Hematopoietic multipotent progenitor cell treated with erythropoietin and hydrocortisone succinate and interleukin-3 and kit ligand, for 15 days (in vitro differentiated cells): ENCODE measurements at regions not wholly inside any gene's neighbourhood (a gene's known extent, or its start where the extent isn't known, plus 50 kb on each side); places are given as distances from the start of the nearest gene placed in this dataset.
"Not testable (repeated sequence)": the region's sequence is repeated elsewhere in the genome, so short reads cannot be mapped to it uniquely, and the experiment has no call there.

Experiments
- DNase-seq: peaks from one replicate; pipeline ENCODE4 v3.0.0-alpha.2; 2015; ENCODE audit warnings: low spot score

GRCh38 chr2:216934623-216935022 is 74.8 kb upstream of the TNP1 start:
- DNase-seq, result no peak

DNA sequence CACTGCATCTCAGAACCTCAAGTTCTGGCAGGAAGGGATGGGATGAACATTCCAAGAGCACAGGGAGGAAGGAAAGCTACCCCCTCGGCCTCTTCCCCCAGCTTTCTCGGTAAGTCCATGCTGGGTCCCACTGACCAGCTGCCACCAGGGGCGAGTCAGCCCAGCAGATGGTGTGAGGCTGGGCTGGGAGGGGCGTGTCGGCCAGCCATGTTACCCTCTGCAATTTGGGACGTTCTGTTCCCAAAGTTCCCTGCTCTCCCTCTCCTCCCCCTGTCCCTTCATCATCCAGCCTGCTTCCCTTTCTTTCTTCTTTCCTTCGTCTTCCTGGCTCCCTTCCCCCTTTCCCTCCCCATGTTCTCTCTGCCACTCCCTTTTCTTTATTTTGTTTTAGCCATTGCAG is 74.3 kb upstream of the TNP1 start:
- no peak for DNase-seq

- DNase-seq, result no peak
These were observed 73.1 kb upstream of the TNP1 start for GRCh38 chr2:216932863-216933548.

DNA sequence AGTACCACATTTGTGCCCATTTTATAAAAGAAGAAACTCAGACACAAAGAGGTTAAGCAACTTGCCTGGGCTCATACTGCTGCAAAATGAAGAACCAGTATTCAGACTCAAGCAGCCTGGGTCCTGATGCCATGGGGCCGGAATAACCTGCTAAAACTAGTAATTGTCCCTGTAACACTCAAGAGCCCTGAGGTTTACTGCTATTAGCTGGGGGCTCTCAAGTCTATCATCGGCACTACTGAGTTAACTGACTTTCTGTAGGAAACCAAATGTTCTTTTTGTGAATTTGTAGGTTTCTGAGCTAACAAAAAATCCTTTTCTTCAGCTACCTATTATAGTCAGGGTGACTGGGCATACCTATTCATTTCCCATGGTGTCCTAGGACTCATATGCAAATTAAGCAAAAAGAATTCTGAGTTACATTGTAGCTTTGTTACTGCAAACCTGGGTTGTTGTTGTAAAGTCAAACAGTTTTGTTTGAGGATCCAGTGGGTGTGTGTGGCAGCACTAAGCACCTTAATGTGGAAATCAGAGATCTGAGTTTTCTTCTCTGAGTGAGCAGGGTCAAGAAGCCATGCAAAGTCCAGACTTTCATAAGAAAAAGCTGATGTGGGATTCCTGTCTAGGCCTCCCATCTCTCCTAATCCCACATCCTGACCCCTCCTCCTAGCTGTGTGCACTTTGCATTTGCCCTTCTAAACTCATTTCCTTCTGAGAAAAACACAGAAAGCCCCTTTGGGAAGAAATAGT is 72.4 kb upstream of the TNP1 start:
- no peak for DNase-seq

DNA sequence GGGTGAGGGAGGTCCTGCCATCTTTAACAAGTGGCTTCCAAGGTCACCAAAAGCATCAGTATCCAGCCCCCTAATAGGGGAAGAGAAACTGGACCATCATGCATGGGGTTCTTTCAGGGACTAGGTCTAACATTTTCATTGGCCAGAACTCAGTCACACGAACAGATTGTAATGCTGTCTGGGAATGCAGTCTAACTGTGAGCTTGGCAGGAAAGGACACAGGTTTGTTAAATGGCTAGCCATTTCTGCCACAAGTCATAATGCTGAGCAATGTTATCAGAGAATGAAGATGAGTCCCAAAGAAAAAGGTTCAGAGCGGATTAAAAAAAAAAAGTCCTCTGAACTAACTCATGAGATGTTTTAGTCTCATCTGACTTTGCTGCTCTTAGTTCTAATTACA is 70.9 kb upstream of the TNP1 start:
- no peak for DNase-seq

GRCh38 chr2:216929338-216929737 is 69.5 kb upstream of the TNP1 start:
- not testable (repeated sequence) for DNase-seq

- DNase-seq, result no peak
These were observed 67.3 kb upstream of the TNP1 start for GRCh38 chr2:216927163-216927562.

DNA sequence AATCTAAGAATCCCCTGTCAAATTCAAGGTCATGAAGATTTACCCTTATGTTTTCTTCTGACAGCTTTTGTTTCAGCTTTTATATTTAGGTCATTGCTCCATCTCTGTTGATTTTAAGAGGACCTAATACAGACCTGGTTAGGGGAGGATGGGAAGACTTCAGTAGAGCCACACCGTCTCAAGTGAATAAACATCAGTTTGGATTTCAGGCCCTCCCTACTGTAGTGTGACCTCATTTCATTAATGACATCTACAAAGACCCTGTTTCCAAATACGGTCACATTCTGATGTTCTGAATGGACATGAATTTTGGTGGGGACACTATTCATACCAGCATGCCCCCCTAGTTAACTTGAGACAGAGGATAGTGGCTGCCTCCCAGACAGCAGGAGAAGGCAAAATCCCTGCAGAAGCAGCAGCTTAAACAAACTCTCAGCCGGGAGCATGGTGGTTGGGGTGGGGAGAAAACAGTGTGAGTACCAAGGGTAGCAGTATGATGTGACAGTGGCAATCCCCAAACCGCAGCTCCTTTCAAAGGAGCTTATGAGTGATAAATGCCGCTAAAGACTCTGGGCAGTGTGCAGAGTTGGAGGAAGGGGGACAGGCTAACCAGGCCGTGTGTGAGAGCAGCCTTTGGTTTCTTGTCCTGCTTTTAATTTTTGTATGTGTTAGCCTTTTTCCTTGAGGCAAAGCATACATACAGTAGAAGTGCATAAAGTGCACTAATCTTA is 65.9 kb upstream of the TNP1 start:
- DNase-seq, result no peak

DNA sequence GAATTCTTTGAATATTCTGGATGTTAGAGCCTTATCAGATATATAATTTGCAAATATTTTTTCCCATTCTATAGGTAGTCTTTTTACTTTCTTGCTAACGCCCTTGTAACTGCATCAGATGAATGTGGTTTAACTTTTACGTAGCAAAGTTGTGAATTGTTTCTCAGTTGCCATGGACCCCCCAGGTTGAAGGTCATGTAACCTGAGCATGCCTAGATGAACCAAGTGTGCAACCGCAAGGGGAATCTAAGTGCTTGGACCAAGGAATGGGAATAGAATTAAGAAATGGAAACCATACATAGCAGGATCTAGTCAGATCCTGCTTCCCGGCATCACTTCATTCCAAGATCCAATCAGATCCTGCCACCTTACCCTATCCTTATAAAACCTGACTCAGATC is 65.1 kb upstream of the TNP1 start:
- no peak for DNase-seq

DNA sequence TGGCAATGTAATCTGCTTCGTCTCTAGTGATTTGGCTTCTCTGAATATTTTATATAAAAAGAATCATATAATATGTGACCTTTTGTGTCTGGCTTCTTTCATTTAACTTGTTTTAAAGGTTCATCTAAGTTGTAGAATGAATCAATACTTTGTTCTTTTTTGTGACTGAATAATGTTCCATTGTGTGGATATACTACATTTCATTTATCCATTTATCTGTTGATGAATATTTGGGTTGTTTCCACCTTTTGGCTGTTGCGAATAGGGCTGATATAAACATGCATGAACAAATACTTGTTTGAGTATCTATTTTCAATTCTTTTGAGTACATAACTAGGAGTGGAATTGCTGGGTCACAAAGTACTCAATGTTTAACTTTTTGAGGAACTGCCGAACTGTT is 63.8 kb upstream of the TNP1 start:
- DNase-seq, result no peak

GRCh38 chr2:216922175-216922780 is 62.4 kb upstream of the TNP1 start:
- no peak for DNase-seq

DNA sequence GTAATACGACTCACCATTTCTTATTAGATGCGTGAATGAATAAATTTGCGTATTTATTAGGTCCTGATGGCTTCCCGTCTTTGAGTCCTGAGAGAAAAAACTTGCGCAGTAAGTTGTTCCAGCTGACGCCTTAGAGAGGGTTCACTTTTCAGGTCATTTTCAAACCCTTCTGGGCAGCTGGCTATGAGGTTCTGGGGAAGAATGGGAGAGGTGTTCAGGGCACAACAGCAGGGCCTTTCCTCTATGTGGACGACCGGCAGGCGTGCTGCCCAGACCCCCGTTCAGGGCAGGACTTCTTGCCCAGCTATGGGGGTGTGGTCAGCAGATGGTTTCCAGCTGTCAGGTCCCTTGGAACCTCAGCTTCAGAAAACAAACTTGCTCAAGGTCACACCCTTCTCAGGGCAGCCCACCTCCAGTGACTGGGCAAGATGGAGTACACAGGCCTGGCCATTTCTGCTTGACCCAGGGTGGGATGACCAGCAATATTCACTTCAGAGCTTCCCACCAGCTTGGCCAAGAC is 61.1 kb upstream of the TNP1 start:
- DNase-seq, result no peak

DNA sequence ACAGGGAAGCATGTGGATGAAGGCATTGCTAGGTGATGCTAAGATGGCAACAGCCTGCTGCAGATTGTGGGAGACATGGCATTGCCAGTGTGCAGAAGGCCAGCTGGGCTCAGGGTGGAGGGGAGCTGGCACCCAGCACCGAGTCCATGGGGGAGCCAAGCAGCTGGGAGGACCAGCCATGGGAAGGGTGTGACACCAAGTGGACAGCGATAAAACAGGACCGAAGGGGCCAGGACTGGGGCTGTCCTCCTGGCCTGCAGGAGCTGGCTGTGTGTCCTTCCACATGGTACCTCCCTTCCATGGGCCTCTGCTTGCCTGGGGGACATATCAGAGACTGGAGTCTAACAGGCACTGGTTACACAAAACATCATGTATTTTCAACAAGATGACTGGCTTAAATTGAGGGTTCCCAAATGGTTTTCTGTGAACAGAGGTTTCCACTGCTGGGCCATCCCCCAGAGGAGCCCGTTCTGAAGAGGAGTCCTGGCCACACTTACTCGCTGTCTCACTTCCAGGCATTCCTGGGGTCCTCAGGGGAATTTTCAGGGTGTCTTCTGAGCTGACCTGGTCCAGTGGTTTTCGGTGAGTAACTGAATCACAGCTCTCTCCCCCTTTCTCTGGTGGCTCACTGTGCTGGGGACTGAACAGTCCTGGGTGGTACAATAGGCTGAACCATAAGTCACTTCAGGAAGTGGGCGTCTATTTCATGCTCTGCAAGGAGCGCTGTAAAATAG is 60.4 kb upstream of the TNP1 start:
- DNase-seq, result no peak

DNA sequence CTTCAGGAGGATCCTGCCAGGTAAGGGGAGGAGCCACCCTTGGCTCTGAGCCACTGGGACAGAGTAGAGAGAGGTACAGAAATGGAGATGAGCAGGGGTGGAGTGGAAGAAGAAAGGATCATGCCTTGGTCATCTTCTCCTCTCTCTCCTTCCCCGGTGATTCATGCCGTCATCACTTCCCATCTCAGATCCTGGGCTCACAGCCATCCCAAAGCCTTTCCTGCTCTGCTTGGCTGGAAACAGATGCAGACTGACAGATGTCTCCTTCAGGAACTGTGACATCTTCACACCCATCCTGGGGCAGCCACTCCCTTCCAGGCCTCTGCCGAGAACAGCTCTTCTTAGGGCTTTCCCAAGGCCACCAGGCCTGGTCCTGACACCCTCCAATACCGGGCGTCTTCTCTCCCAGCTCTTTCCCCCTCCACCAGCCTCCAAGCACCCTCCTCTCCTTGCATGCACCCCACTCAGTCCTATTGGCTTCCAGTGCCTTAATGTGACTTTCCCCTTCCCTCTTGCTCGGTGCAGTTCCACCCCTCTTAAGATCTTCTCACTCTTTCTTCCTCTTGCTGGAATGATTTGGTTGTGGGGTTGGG is 58.3 kb upstream of the TNP1 start:
- DNase-seq, result no peak

DNA sequence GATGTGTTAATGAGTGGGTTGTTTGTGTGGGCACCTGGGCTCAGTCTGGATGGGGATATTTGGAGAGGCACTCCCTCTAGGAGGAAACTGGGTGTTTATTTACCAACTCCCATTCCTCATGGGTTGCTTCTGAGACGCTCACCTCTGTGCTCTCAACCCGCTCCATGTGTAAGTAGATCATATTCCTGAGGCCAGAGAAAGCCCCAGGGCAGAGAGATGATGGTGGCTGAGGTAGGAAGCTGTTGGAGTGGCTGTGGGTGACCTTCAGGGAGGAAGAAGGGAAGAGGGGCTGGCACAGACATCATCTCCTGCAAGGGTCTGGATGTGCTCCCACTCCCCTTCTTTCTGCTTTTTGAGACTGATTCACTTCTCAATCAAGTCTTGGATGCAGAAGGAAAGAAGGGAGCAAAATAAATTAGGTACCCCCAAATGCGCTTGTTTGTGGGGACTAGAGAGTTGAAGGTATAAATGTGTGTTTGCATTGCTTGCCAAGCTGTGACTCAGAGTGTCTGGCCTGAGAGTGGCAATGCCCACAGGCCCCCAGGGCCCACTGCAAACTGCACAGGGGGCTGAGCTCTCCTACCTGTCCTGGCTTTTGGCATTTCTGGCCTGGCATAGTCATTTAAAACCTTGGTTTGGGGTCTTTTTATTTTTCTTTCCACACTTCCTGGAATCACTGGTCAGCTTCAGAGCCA is 57.2 kb upstream of the TNP1 start:
- no peak for DNase-seq

GRCh38 chr2:216915557-216916150 is 55.8 kb upstream of the TNP1 start:
- no peak for DNase-seq

GRCh38 chr2:216914491-216914890 is 54.6 kb upstream of the TNP1 start:
- no peak for DNase-seq

DNA sequence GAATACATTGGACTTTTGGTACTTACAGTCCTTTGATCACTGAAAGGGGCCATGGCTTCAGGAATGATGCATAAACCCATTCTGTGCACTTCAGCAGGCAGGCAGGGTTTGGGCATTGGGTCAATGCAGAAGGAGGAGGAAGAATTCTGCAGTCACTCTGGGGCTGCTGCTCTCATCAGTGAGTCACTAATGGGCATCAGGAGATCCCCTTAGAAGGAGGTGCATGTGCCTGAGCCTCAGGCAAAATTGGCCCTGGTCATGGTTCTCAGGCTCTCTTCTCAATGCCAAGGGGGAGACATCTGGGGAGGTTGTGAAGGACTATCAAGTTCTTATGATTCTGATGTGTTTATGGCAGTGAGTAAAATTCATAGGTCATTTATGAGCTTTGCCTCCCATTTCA is 52.0 kb upstream of the TNP1 start:
- DNase-seq, result no peak

GRCh38 chr2:216911008-216911407 is 51.1 kb upstream of the TNP1 start:
- DNase-seq, result no peak

- no peak for DNase-seq
These were observed 49.8 kb upstream of the TNP1 start for GRCh38 chr2:216909541-216910210.
